HG03095 (cell line): ENCODE measurements at regions not wholly inside any gene's neighbourhood (a gene's known extent, or its start where the extent isn't known, plus 50 kb on each side); places are given as distances from the start of the nearest gene placed in this dataset.
A peak's percentile ranks its signal among the peaks of the same experiment; 100 is the strongest.

ENCODE experiments used
- ATAC-seq: cut with Tn5 transposase; IDR thresholded peaks from one replicate; pipeline ENCODE4 v1.9.1; 2021; ENCODE audit warnings: moderate library complexity; ENCODE audit not compliant: unreplicated experiment

GRCh38 chr10:113319479-113319878, 233.4 kb upstream of the HABP2 start:
- ATAC-seq, result no peak

GRCh38 chr10:113320211-113320610, 232.6 kb upstream of the HABP2 start:
- ATAC-seq, result no peak

DNA sequence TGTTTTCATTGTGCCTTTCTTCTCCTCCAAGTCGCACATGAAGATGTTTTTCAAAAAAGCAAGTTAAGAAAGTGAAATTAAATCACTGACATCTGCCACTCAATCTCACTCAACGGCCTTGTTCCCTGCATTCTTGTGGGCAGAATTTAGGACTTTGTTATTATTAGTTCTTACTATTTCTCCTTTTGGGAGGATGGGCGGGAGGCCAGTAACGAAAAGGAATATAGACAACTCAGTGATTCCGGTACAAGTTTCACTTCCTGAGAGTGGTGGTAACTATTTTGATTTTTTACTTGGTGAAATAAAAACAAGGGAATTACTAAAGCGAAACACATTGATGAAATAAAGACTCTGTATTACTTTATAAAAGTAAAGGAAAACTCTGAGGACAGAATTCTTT, 231.9 kb upstream of the HABP2 start:
- ATAC-seq, result no peak

DNA sequence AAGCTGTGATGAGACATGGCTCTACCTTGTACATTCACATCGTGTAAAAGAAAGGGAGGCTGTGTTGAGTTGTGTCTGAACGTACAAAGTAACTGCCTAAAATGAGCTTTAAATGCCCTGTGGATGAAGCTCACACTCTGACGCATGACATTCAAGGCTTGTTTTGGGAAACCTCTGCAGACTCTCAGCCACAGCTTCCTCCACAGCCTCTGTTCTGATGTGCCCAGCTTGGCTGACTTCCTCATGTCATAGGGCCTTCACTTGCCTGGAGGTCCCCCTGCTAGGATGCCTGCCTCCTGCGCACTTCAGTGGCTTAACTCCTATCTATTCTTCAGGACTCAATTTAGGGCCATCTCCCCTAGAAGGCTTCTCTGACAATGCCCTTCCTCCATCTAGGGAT, 230.0 kb upstream of the HABP2 start:
- ATAC-seq, result no peak

DNA sequence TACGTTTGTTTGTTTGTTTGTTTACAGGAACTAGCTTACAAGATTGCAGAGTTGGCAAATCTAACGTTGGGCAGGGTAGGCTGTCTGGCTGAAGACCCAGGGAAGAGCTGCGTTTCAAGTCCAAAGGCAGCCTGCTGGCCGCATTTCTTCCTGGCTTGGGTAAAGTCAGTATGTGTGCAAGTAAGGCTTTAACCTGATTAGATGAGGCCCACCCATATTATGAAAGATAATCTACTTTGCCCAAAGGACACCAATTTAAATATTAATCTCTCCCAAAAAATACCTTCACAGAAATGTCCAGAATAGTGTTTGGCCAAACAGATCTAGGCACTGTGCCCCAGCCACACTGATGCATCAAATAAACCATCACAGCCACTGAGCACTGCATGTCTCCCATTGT, 228.9 kb upstream of the HABP2 start:
- no peak for ATAC-seq

GRCh38 chr10:113326160-113327111, 226.4 kb upstream of the HABP2 start:
- ATAC-seq, result peak; percentile 94

DNA sequence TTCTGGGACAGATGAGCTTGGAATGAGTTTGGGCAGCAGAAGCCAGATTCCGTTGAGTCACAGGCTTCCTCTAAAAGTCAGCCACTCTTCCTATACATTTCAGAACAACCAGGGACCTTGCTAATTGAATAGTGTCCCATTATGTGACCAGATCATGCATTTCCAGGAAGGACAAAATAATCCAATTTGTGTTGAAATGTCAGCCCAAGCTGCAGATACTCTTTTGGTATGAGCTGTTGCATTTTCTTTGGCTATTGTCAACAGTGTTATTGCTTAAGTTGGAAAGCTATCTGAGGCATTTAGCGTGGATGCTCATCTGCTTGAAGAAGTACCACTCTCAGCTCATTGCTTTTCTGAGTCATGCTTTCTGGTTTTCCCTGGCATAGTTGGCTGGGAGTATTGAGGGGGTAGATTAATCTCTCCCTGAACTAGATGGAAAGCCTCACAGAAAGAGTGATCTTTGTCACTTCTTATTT, 223.7 kb upstream of the HABP2 start:
- no peak for ATAC-seq

- no peak for ATAC-seq
Observed at GRCh38 chr10:113331961-113332360, 220.9 kb upstream of the HABP2 start.

GRCh38 chr10:113333313-113333712, 219.5 kb upstream of the HABP2 start:
- no peak for ATAC-seq

GRCh38 chr10:113335592-113335991, 217.3 kb upstream of the HABP2 start:
- no peak for ATAC-seq

- ATAC-seq, result no peak
Observed at GRCh38 chr10:113336549-113337130, 216.2 kb upstream of the HABP2 start.

GRCh38 chr10:113337142-113337541, 215.7 kb upstream of the HABP2 start:
- no peak for ATAC-seq

GRCh38 chr10:113339121-113339520, 213.7 kb upstream of the HABP2 start:
- ATAC-seq, result no peak

DNA sequence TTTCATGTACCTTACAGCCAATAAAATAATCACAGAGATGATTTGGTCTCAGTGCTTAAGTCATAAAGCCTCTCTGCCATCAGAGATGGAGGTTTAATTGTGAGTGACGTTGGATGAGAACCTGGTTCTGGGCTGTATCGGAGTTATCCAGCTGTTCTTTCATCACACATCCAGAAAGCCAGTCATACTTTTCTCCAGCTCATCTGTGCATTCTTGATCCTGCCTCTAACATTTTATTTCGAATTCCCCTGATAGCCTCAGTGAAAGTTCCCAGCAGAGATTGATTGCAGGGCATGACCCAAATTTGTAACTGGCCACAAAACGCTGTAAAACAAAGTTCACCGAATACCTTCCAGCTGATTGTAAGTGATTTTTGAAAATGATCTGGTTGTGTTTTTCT, 212.6 kb upstream of the HABP2 start:
- ATAC-seq, result no peak

GRCh38 chr10:113341138-113341537, 211.7 kb upstream of the HABP2 start:
- no peak for ATAC-seq

GRCh38 chr10:113345826-113346624, 206.8 kb upstream of the HABP2 start:
- no peak for ATAC-seq

- no peak for ATAC-seq
Observed at GRCh38 chr10:113347508-113347907, 205.3 kb upstream of the HABP2 start.

DNA sequence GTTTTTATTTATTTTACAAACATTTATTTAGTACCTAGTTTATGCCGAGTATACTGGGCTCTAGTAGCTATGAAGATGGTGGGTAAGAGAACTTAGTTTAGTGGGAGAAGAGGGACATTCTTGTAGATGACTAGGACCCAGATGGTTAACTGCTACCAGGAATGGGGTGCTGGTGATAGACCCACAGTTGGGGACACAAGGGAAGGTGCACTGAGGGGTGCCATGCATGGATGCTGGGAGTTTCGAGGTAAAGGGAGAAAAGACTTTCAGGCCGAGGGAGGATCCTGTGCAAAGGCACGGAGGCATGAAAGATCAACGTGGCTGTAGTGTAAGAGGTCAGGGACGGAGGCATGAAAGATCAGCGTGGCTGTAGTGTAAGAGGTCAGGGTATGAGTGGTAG, 204.2 kb upstream of the HABP2 start:
- no peak for ATAC-seq

GRCh38 chr10:113350311-113351040, 202.4 kb upstream of the HABP2 start:
- ATAC-seq, result no peak

- ATAC-seq, result no peak
Observed at GRCh38 chr10:113354711-113355110, 198.1 kb upstream of the HABP2 start.
